H1 (cell line): ENCODE measurements at regions not wholly inside any gene's neighbourhood (a gene's known extent, or its start where the extent isn't known, plus 50 kb on each side); places are given as distances from the start of the nearest gene placed in this dataset.

ENCODE experiments used
- CTCF ChIA-PET: fragments of 300-600 bp; sonication (Branson Sonifier 250); formaldehyde crosslinking; loops from one replicate; lab custom pipeline; 2021; ENCODE audit not compliant: partially characterized antibody; lab: Charles Lee
- POLR2A ChIA-PET: fragments of 300-600 bp; sonication (Branson Sonifier 250); formaldehyde crosslinking; loops from one replicate; lab custom pipeline; 2021; ENCODE audit warnings: inconsistent platforms; ENCODE audit not compliant: partially characterized antibody; lab: Charles Lee
- DNase-seq, 2 experiments: peaks; one replicate each; pipeline versions ENCODE4 v3.0.0 to v3.0.0-alpha.2; 2010 to 2022; ENCODE audit warnings: low spot score in 2 of 2, low read depth in 1 of 2, mixed read lengths in 1 of 2
- FAIRE-seq: peaks from 2 replicates; lab custom pipeline; 2011; peaks lifted over from hg19 to GRCh38; lab: Jason Lieb, UNC
- H2AFZ ChIP-seq: 2 replicates; pipeline ENCODE4 v1.8.1; 2012; ENCODE audit warnings: low read length, inconsistent platforms
- H2AK5ac ChIP-seq: 2 replicates; pipeline ENCODE4 v1.6.1; 2013; ENCODE audit warnings: low read depth, low read length
- H2BK120ac ChIP-seq: replicated peaks from 2 replicates; pipeline ENCODE3; 2013; ENCODE audit warnings: low read depth, low read length, inconsistent platforms
- H2BK12ac ChIP-seq: 2 replicates; pipeline ENCODE4 v1.6.1; 2013; ENCODE audit warnings: low read depth, low read length
- H2BK15ac ChIP-seq: 2 replicates; pipeline ENCODE4 v1.6.1; 2013; ENCODE audit warnings: low read length
- H2BK20ac ChIP-seq: 2 replicates; pipeline ENCODE4 v1.6.1; 2013; ENCODE audit warnings: low read length
- H2BK5ac ChIP-seq: 2 replicates; pipeline ENCODE4 v1.6.1; 2013; ENCODE audit warnings: low read depth, low read length
- H3K14ac ChIP-seq: 2 replicates; pipeline ENCODE4 v1.6.1; 2013; ENCODE audit warnings: inconsistent platforms; ENCODE audit not compliant: insufficient read length
- H3K18ac ChIP-seq: 2 replicates; pipeline ENCODE4 v1.6.1; 2013; ENCODE audit warnings: low read length; ENCODE audit errors: extremely low read depth
- H3K23ac ChIP-seq: 2 replicates; pipeline ENCODE4 v1.6.1; 2013; ENCODE audit warnings: inconsistent platforms; ENCODE audit not compliant: insufficient read length
- H3K23me2 ChIP-seq: 2 replicates; pipeline ENCODE4 v1.6.1; 2013; ENCODE audit warnings: low read depth, low read length
- H3K27ac ChIP-seq: 2 replicates; pipeline ENCODE4 v1.6.1; 2011; ENCODE audit warnings: low read depth, low read length, inconsistent platforms
- H3K27me3 ChIP-seq, 4 experiments: replicated peaks in 1 of 4; 1 replicate in 1 of 4; 2 replicates in 3 of 4; pipeline versions ENCODE4 v1.6.1 to v1.8.1; 2011 to 2013; ENCODE audit warnings: low read length in 3 of 4, mild to moderate bottlenecking in 3 of 4, inconsistent platforms in 2 of 4, mixed read lengths in 2 of 4, moderate library complexity in 1 of 4; ENCODE audit not compliant: control insufficient read depth in 3 of 4, insufficient read depth in 3 of 4; ENCODE audit errors: extremely low read depth in 1 of 4
- H3K36me3 ChIP-seq, 4 experiments: 2 replicates each; pipeline versions ENCODE4 v1.6.1 to v1.8.1; 2011 to 2013; ENCODE audit warnings: mild to moderate bottlenecking in 4 of 4, low read length in 3 of 4, moderate library complexity in 2 of 4, control low read depth in 1 of 4, inconsistent platforms in 1 of 4; ENCODE audit not compliant: insufficient read depth in 4 of 4, control insufficient read depth in 2 of 4
- H3K4ac ChIP-seq: replicated peaks from 2 replicates; pipeline ENCODE3; 2013; ENCODE audit warnings: low read length, low read depth, mixed read lengths, inconsistent platforms; ENCODE audit not compliant: insufficient read length
- H3K4me1 ChIP-seq, 4 experiments: replicated peaks in 1 of 4; 1 replicate in 1 of 4; 2 replicates in 3 of 4; pipeline versions ENCODE4 v1.6.1 to v1.8.1; 2011 to 2013; ENCODE audit warnings: low read length in 3 of 4, inconsistent platforms in 2 of 4, mixed read lengths in 1 of 4; ENCODE audit not compliant: insufficient read depth in 4 of 4, control insufficient read depth in 3 of 4
- H3K4me2 ChIP-seq, 2 experiments: 2 replicates each; pipeline versions ENCODE4 v1.6.1 to v1.8.1; 2011 to 2013; ENCODE audit warnings: low read depth in 2 of 2, low read length in 2 of 2, control low read depth in 1 of 2, inconsistent platforms in 1 of 2, mild to moderate bottlenecking in 1 of 2; ENCODE audit not compliant: insufficient read depth in 1 of 2
- H3K4me3 ChIP-seq, 4 experiments: fragments of 200-600, 300-600 bp in 1 of 4; sonication (generic), shearing (Covaris generic), sonication (Bioruptor Twin) in 1 of 4; 2 replicates each; pipeline versions ENCODE4 v1.5.1 to v1.8.1; 2011 to 2016; ENCODE audit warnings: low read length in 4 of 4, low read depth in 3 of 4, control low read depth in 2 of 4, inconsistent platforms in 2 of 4, mild to moderate bottlenecking in 2 of 4, mixed read lengths in 1 of 4, moderate library complexity in 1 of 4; ENCODE audit not compliant: insufficient read depth in 2 of 4; ENCODE audit errors: extremely low read depth in 1 of 4
- H3K56ac ChIP-seq: replicated peaks from 2 replicates; pipeline ENCODE3; 2013; ENCODE audit warnings: low read depth, mild to moderate bottlenecking, mixed read lengths, low read length, inconsistent platforms; ENCODE audit not compliant: insufficient read length
- H3K79me1 ChIP-seq: 2 replicates; pipeline ENCODE4 v1.6.1; 2013; ENCODE audit warnings: low read depth, low read length, control low read depth
- H3K79me2 ChIP-seq, 2 experiments: 2 replicates each; pipeline versions ENCODE4 v1.6.1 to v1.8.1; 2012 to 2013; ENCODE audit warnings: low read length in 2 of 2, mild to moderate bottlenecking in 2 of 2, inconsistent platforms in 1 of 2; ENCODE audit not compliant: insufficient read depth in 2 of 2, control insufficient read depth in 1 of 2
- H3K9ac ChIP-seq, 4 experiments: replicated peaks in 1 of 4; 1 replicate in 1 of 4; 2 replicates in 3 of 4; pipeline versions ENCODE4 v1.6.1 to v1.8.1; 2011 to 2013; ENCODE audit warnings: low read depth in 3 of 4, low read length in 3 of 4, control low read depth in 2 of 4, mild to moderate bottlenecking in 2 of 4, moderate library complexity in 2 of 4, inconsistent platforms in 1 of 4; ENCODE audit errors: extremely low read depth in 1 of 4
- H3K9me3 ChIP-seq, 2 experiments: 2 replicates each; pipeline versions ENCODE4 v1.6.1 to v1.8.1; 2012 to 2013; ENCODE audit warnings: mild to moderate bottlenecking in 2 of 2, moderate library complexity in 2 of 2, control low read depth in 1 of 2, inconsistent platforms in 1 of 2, low read depth in 1 of 2, low read length in 1 of 2, mixed read lengths in 1 of 2; ENCODE audit not compliant: insufficient read depth in 2 of 2
- H4K20me1 ChIP-seq, 2 experiments: replicated peaks in 1 of 2; 2 replicates each; pipeline versions ENCODE3 to v1.8.1; 2011 to 2013; ENCODE audit warnings: inconsistent platforms in 2 of 2, low read length in 2 of 2, mild to moderate bottlenecking in 1 of 2; ENCODE audit not compliant: insufficient read depth in 2 of 2, control insufficient read depth in 1 of 2
- H4K5ac ChIP-seq: 2 replicates; pipeline ENCODE4 v1.6.1; 2013; ENCODE audit warnings: low read length, low read depth, mixed read lengths, inconsistent platforms; ENCODE audit not compliant: insufficient read length
- H4K8ac ChIP-seq: 2 replicates; pipeline ENCODE4 v1.8.0; 2013; ENCODE audit warnings: mild to moderate bottlenecking, moderate library complexity, low read length, inconsistent platforms; ENCODE audit not compliant: insufficient read depth; ENCODE audit errors: extremely low read depth
- H4K91ac ChIP-seq: replicated peaks from 2 replicates; pipeline ENCODE3; 2013; ENCODE audit warnings: low read length, mixed read lengths, inconsistent platforms; ENCODE audit not compliant: insufficient read length
- ATF2 ChIP-seq: IDR thresholded peaks from 2 replicates; pipeline ENCODE4 v1.6.1; 2012; ENCODE audit warnings: low read length, inconsistent platforms
- BRCA1 ChIP-seq: IDR thresholded peaks from 2 replicates; pipeline ENCODE4 v1.6.1; 2012; ENCODE audit warnings: low read depth, low read length, improper control_type of control experiment
- CBX8 ChIP-seq: fragments of 300-800, 300-1000 bp; sonication (generic); IDR thresholded peaks from 2 replicates; pipeline ENCODE4 v1.7.1; 2016; ENCODE audit warnings: low read depth, low read length, borderline replicate concordance
- CHD2 ChIP-seq: IDR thresholded peaks from 2 replicates; pipeline ENCODE4 v1.6.1; 2012; ENCODE audit warnings: low read length, improper control_type of control experiment
- EZH2 ChIP-seq: fragments of 200-600 bp; sonication (generic); IDR thresholded peaks from 2 replicates; pipeline ENCODE4 v1.7.1; 2012; ENCODE audit warnings: low read depth, mild to moderate bottlenecking, moderate library complexity, low read length, inconsistent platforms; ENCODE audit not compliant: severe bottlenecking
- GTF2F1 ChIP-seq: IDR thresholded peaks from 2 replicates; pipeline ENCODE4 v1.6.1; 2012; ENCODE audit warnings: low read depth, low read length, improper control_type of control experiment, borderline replicate concordance
- KDM5A ChIP-seq: fragments of 200-600 bp; IDR thresholded peaks from 2 replicates; pipeline ENCODE4 v1.7.1; 2012; ENCODE audit warnings: mild to moderate bottlenecking, low read length, inconsistent platforms, mixed read lengths
- PHF8 ChIP-seq: fragments of 200-600 bp; sonication (generic); conservative IDR thresholded peaks from 2 replicates; pipeline ENCODE4 v1.7.1; 2012; ENCODE audit warnings: low read depth, mild to moderate bottlenecking, inconsistent platforms, low read length, moderate library complexity
- RAD21 ChIP-seq, 2 experiments: IDR thresholded peaks in 1 of 2; conservative IDR thresholded peaks in 1 of 2; 2 replicates each; pipeline ENCODE4 v1.6.1; 2011; ENCODE audit warnings: low read depth in 2 of 2, low read length in 2 of 2, improper control_type of control experiment in 1 of 2, inconsistent platforms in 1 of 2, mild to moderate bottlenecking in 1 of 2, moderate library complexity in 1 of 2
- RBBP5 ChIP-seq: IDR thresholded peaks from 2 replicates; pipeline ENCODE4 v1.7.1; 2012; ENCODE audit warnings: low read depth, mild to moderate bottlenecking, inconsistent platforms, low read length, moderate library complexity, borderline replicate concordance
- SIN3A ChIP-seq, 2 experiments: IDR thresholded peaks in 1 of 2; conservative IDR thresholded peaks in 1 of 2; 2 replicates each; pipeline ENCODE4 v1.6.1; 2011 to 2012; ENCODE audit warnings: low read length in 2 of 2, improper control_type of control experiment in 1 of 2, low read depth in 1 of 2, mild to moderate bottlenecking in 1 of 2
- SP4 ChIP-seq: IDR thresholded peaks from 2 replicates; pipeline ENCODE4 v1.6.1; 2012; ENCODE audit warnings: low read length, inconsistent platforms
- TAF1 ChIP-seq: IDR thresholded peaks from 2 replicates; pipeline ENCODE4 v1.6.1; 2011; ENCODE audit warnings: mild to moderate bottlenecking, low read depth, low read length
- WGBS, 2 experiments: shearing (Covaris generic) in 1 of 2; methylation state at CpG; one replicate each; pipeline versions ENCODE4 v1.1.6 to v1.1.7; 2013 to 2015; ENCODE audit warnings: low lambda C conversion rate in 2 of 2, mixed read lengths in 2 of 2, inconsistent platforms in 1 of 2, low coverage in 1 of 2, missing lambda C conversion rate in 1 of 2; ENCODE audit not compliant: insufficient replicate concordance in 2 of 2, insufficient coverage in 1 of 2, insufficient read length in 1 of 2; ENCODE audit errors: extremely low coverage in 1 of 2, missing lambda C conversion rate in 1 of 2; 5-methylcytosine and 5-hydroxymethylcytosine counted together

GRCh38 chr3:78414261-78414660 is 1353.5 kb downstream of the ROBO1 start:
- 95% methylated on average over 2 of the region's 2 CpGs; no CpG with 5 or more reads in 1 of the 2 experiments for WGBS, 2 experiments
- Histone ChIP-seq H3K23me2 (no peaks in the 10 kb centered on the region), H3K27me3 (no peaks in the 10 kb centered on the region), H3K18ac (no peak overlapping the region), H4K91ac (no peak overlapping the region), H4K8ac (no peak overlapping the region), H2AK5ac (no peak overlapping the region), H3K9me3 (no peaks in the 10 kb centered on the region), H4K5ac (no peak overlapping the region), H3K14ac (no peak overlapping the region), H2BK12ac (no peak overlapping the region), H2AFZ (no peak overlapping the region), H2BK120ac (no peak overlapping the region), H3K79me2 (no peaks in the 10 kb centered on the region), H3K4ac (no peak overlapping the region), H3K79me1 (no peaks in the 10 kb centered on the region), H4K20me1 (no peaks in the 10 kb centered on the region), H3K27ac (no peak overlapping the region), H3K4me1 (0 out of 7 replicates have a peak, but pooled peaks cover 0 to 3% (median 0%) of the 10 kb centered on the region in 4 experiments), H2BK20ac (no peak overlapping the region), H3K56ac (no peak overlapping the region), H3K4me3 (no peak overlapping the region), H2BK5ac (no peak overlapping the region), H3K9ac (no peak overlapping the region), H3K23ac (no peak overlapping the region), H2BK15ac (no peak overlapping the region), H3K36me3 (no peaks in the 10 kb centered on the region), H3K4me2 (no peak overlapping the region)
- CTCF ChIA-PET, result no interaction called here
- POLR2A ChIA-PET, result no interaction called here
- no peak for FAIRE-seq
- DNase-seq, result no peak
- TF ChIP-seq CBX8, result no peak
- no peak for TF ChIP-seq CHD2
- TF ChIP-seq TAF1, result no peak
- TF ChIP-seq RAD21 (IDR thresholded peaks at IDR 0.05 in 1 of 2, conservative IDR thresholded peaks at IDR 0.05 in 1 of 2; ENCODE audit: low read depth in 2 of 2, low read length in 2 of 2), result no peak
- TF ChIP-seq GTF2F1, result no peak
- no peak for TF ChIP-seq EZH2
- TF ChIP-seq RBBP5, result no peak
- TF ChIP-seq SP4, result no peak
- no peak for TF ChIP-seq KDM5A
- no peak for TF ChIP-seq BRCA1
- TF ChIP-seq ATF2, result no peak
- no peak for TF ChIP-seq PHF8
- TF ChIP-seq SIN3A (conservative IDR thresholded peaks at IDR 0.05 in 1 of 2, IDR thresholded peaks at IDR 0.05 in 1 of 2; ENCODE audit: low read depth in 1 of 2, low read length in 2 of 2), result no peak
